WTC11 (cell line): ENCODE measurements at regions not wholly inside any gene's neighbourhood (a gene's known extent, or its start where the extent isn't known, plus 50 kb on each side); places are given as distances from the start of the nearest gene placed in this dataset.

ENCODE experiments used
- ATAC-seq: fragments of 200-7000 bp; cut with Tn5 transposase; 2 replicates; pipeline ENCODE4 v1.10.0; 2021; ENCODE audit warnings: mild to moderate bottlenecking, moderate library complexity
- CTCF ChIA-PET: fragments of 300-600 bp; sonication (Branson Sonifier 250); formaldehyde crosslinking; loops from one replicate; lab custom pipeline; 2021; ENCODE audit warnings: antibody characterized with exemption; lab: Charles Lee
- POLR2A ChIA-PET: fragments of 350-600 bp; sonication (Branson Sonifier 250); formaldehyde crosslinking; loops from one replicate; lab custom pipeline; 2021; ENCODE audit warnings: antibody characterized with exemption; lab: Charles Lee
- DNase-seq: peaks from one replicate; pipeline ENCODE4 v3.0.0; 2021; ENCODE audit warnings: low spot score
- H3K27ac Mint-ChIP-seq: 2 replicates; pipeline ENCODE4 v1.8.0; 2021; ENCODE audit warnings: mixed read lengths
- H3K27me3 Mint-ChIP-seq: 2 replicates; pipeline ENCODE4 v1.8.0; 2021; ENCODE audit warnings: low read depth, mild to moderate bottlenecking, moderate library complexity, mixed read lengths
- H3K36me3 Mint-ChIP-seq: 2 replicates; pipeline ENCODE4 v1.8.0; 2021; ENCODE audit warnings: mixed read lengths
- H3K4me1 Mint-ChIP-seq: 2 replicates; pipeline ENCODE4 v1.8.0; 2022; ENCODE audit warnings: mixed read lengths
- H3K4me3 Mint-ChIP-seq: 2 replicates; pipeline ENCODE4 v1.8.0; 2021; ENCODE audit warnings: mild to moderate bottlenecking, moderate library complexity, mixed read lengths
- H3K9me3 Mint-ChIP-seq: 2 replicates; pipeline ENCODE4 v1.8.0; 2021; ENCODE audit warnings: mixed read lengths
- AFF4 ChIP-seq: sonication (generic); formaldehyde crosslinking; IDR thresholded peaks from 2 replicates; pipeline ENCODE4 v1.8.1; 2023; ENCODE audit warnings: mild to moderate bottlenecking, missing genetic modification reagents, borderline replicate concordance
- ATF1 ChIP-seq: sonication (generic); formaldehyde crosslinking; IDR thresholded peaks from 2 replicates; pipeline ENCODE4 v1.8.1; 2023; ENCODE audit warnings: mild to moderate bottlenecking, moderate library complexity, missing genetic modification reagents
- ATF3 ChIP-seq: sonication (generic); formaldehyde crosslinking; conservative IDR thresholded peaks from 2 replicates; pipeline ENCODE4 v1.8.1; 2022; ENCODE audit warnings: mild to moderate bottlenecking, missing genetic modification reagents
- ELF4 ChIP-seq: sonication (generic); formaldehyde crosslinking; IDR thresholded peaks from 2 replicates; pipeline ENCODE4 v1.8.1; 2022; ENCODE audit warnings: low read depth, mild to moderate bottlenecking, moderate library complexity, missing genetic modification reagents
- ESRRA ChIP-seq: sonication (generic); formaldehyde crosslinking; IDR thresholded peaks from 2 replicates; pipeline ENCODE4 v1.8.1; 2022; ENCODE audit warnings: mild to moderate bottlenecking, missing genetic modification reagents, borderline replicate concordance
- ETV6 ChIP-seq: sonication (generic); formaldehyde crosslinking; IDR thresholded peaks from 2 replicates; pipeline ENCODE4 v1.8.1; 2022; ENCODE audit warnings: mild to moderate bottlenecking, missing genetic modification reagents
- FOXP1 ChIP-seq: sonication (generic); formaldehyde crosslinking; IDR thresholded peaks from 2 replicates; pipeline ENCODE4 v1.8.0; 2022; ENCODE audit warnings: missing genetic modification reagents, mild to moderate bottlenecking, moderate library complexity, borderline replicate concordance
- IRF2 ChIP-seq: sonication (generic); formaldehyde crosslinking; IDR thresholded peaks from 2 replicates; pipeline ENCODE4 v1.8.0; 2022; ENCODE audit warnings: low read depth, missing genetic modification reagents, borderline replicate concordance
- JUN ChIP-seq: sonication (generic); formaldehyde crosslinking; IDR thresholded peaks from 2 replicates; pipeline ENCODE4 v1.8.0; 2023; ENCODE audit warnings: mild to moderate bottlenecking, missing genetic modification reagents
- KAT7 ChIP-seq: sonication (generic); formaldehyde crosslinking; IDR thresholded peaks from 2 replicates; pipeline ENCODE4 v1.8.1; 2023; ENCODE audit warnings: missing genetic modification reagents, mild to moderate bottlenecking, borderline replicate concordance
- MAX ChIP-seq: sonication (generic); formaldehyde crosslinking; IDR thresholded peaks from 2 replicates; pipeline ENCODE4 v1.8.0; 2022; ENCODE audit warnings: mild to moderate bottlenecking, missing genetic modification reagents
- MYBL2 ChIP-seq: sonication (generic); formaldehyde crosslinking; IDR thresholded peaks from 2 replicates; pipeline ENCODE4 v1.8.1; 2023; ENCODE audit warnings: mild to moderate bottlenecking, moderate library complexity, missing genetic modification reagents
- NFATC4 ChIP-seq: fragments of 250-450 bp; sonication (Bioruptor Pico); IDR thresholded peaks from 2 replicates; pipeline ENCODE4 v1.9.0; 2021; ENCODE audit warnings: mild to moderate bottlenecking
- NR3C1 ChIP-seq: sonication (generic); formaldehyde crosslinking; conservative IDR thresholded peaks from 2 replicates; pipeline ENCODE4 v1.8.1; 2023; ENCODE audit warnings: low read depth, mild to moderate bottlenecking, missing genetic modification reagents
- SMAD4 ChIP-seq: sonication (generic); formaldehyde crosslinking; IDR thresholded peaks from 2 replicates; pipeline ENCODE4 v1.8.0; 2022; ENCODE audit warnings: mild to moderate bottlenecking, missing genetic modification reagents
- SOX15 ChIP-seq: fragments of 250-450 bp; sonication (Bioruptor Pico); IDR thresholded peaks from 2 replicates; pipeline ENCODE4 v1.9.0; 2021; ENCODE audit warnings: mild to moderate bottlenecking
- TEAD4 ChIP-seq: sonication (generic); formaldehyde crosslinking; IDR thresholded peaks from 2 replicates; pipeline ENCODE4 v1.8.0; 2022; ENCODE audit warnings: mild to moderate bottlenecking, missing genetic modification reagents
- ZNF121 ChIP-seq: sonication (generic); formaldehyde crosslinking; IDR thresholded peaks from 2 replicates; pipeline ENCODE4 v1.8.0; 2023; ENCODE audit warnings: missing genetic modification reagents
- ZNF138 ChIP-seq: sonication (generic); formaldehyde crosslinking; conservative IDR thresholded peaks from 2 replicates; pipeline ENCODE4 v1.8.1; 2022; ENCODE audit warnings: mild to moderate bottlenecking, moderate library complexity, missing genetic modification reagents
- ZNF219 ChIP-seq: sonication (generic); formaldehyde crosslinking; IDR thresholded peaks from 2 replicates; pipeline ENCODE4 v1.8.0; 2023; ENCODE audit warnings: missing genetic modification reagents, mild to moderate bottlenecking, borderline replicate concordance
- ZNF232 ChIP-seq: sonication (generic); formaldehyde crosslinking; IDR thresholded peaks from 2 replicates; pipeline ENCODE4 v1.8.0; 2022; ENCODE audit warnings: mild to moderate bottlenecking, missing genetic modification reagents
- ZNF512 ChIP-seq: sonication (generic); formaldehyde crosslinking; IDR thresholded peaks from 2 replicates; pipeline ENCODE4 v1.8.1; 2022; ENCODE audit warnings: missing genetic modification reagents, borderline replicate concordance
- ZNF671 ChIP-seq: fragments of 250-450 bp; sonication (Bioruptor Pico); IDR thresholded peaks from 2 replicates; pipeline ENCODE4 v1.8.0; 2021; ENCODE audit warnings: mild to moderate bottlenecking
- ZSCAN18 ChIP-seq: fragments of 250-450 bp; sonication (Bioruptor Pico); IDR thresholded peaks from 2 replicates; pipeline ENCODE4 v2.1.2; 2022; ENCODE audit warnings: mild to moderate bottlenecking, moderate library complexity

GRCh38 chr4:96504386-96504785 lies 664.5 kb downstream of the PDHA2 start (continued):
- TF ChIP-seq AFF4 (CRISPR knock-in tag) (no peak), ATF1 (CRISPR knock-in tag) (no peak), ZNF232 (CRISPR knock-in tag) (no peak), ZNF512 (CRISPR knock-in tag) (no peak), NFATC4 (CRISPR knock-in tag) (no peak), NR3C1 (CRISPR knock-in tag) (no peak), ZNF671 (no peak)

GRCh38 chr4:96509039-96509741 lies 669.3 kb downstream of the PDHA2 start:
- ChIA-PET CTCF (no interaction called here), POLR2A (no interaction called here)
- DNase-seq (no peak), ATAC-seq (no peak)
- Mint-ChIP-seq H3K4me1 (no peaks in the 10 kb centered on the region; the same call in 1 of the 2 replicates), H3K4me3 (no peak overlapping the region), H3K36me3 (no peaks in the 10 kb centered on the region), H3K9me3 (peaks cover 26% of the 10 kb centered on the region), H3K27me3 (no peaks in the 10 kb centered on the region), H3K27ac (no peak overlapping the region)
- TF ChIP-seq ZNF138 (CRISPR knock-in tag) = no peak
- no peak for TF ChIP-seq FOXP1 (CRISPR knock-in tag)
- no peak for TF ChIP-seq ZSCAN18

- H3K4me1 Mint-ChIP-seq = no peaks in the 10 kb centered on the region
- no peak overlapping the region for H3K4me3 Mint-ChIP-seq
- H3K27ac Mint-ChIP-seq = no peak overlapping the region
- CTCF ChIA-PET = no interaction called here
- H3K9me3 Mint-ChIP-seq = peaks cover 31% of the 10 kb centered on the region
- DNase-seq (no peak), ATAC-seq (no peak)
- POLR2A ChIA-PET = no interaction called here
- no peaks in the 10 kb centered on the region; the same call in 1 of the 2 replicates for H3K27me3 Mint-ChIP-seq
- peaks cover 14% of the 10 kb centered on the region for H3K36me3 Mint-ChIP-seq
- TF ChIP-seq KAT7 (CRISPR knock-in tag) (no peak), ATF3 (CRISPR knock-in tag) (no peak), ESRRA (CRISPR knock-in tag) (no peak), MYBL2 (CRISPR knock-in tag) (no peak), SMAD4 (CRISPR knock-in tag) (no peak), ZNF219 (CRISPR knock-in tag) (no peak), MAX (CRISPR knock-in tag) (no peak), ZNF121 (CRISPR knock-in tag) (no peak), ZNF512 (CRISPR knock-in tag) (no peak), SOX15 (no peak), TEAD4 (CRISPR knock-in tag) (no peak), JUN (CRISPR knock-in tag) (no peak), ELF4 (CRISPR knock-in tag) (no peak), IRF2 (CRISPR knock-in tag) (no peak), ETV6 (CRISPR knock-in tag) (no peak)
These were observed 679.4 kb downstream of the PDHA2 start for GRCh38 chr4:96519291-96519690.
